ENCODE measurements at regions not wholly inside any gene's neighbourhood (a gene's known extent, or its start where the extent isn't known, plus 50 kb on each side); places are given as distances from the start of the nearest gene placed in this dataset.

DNA sequence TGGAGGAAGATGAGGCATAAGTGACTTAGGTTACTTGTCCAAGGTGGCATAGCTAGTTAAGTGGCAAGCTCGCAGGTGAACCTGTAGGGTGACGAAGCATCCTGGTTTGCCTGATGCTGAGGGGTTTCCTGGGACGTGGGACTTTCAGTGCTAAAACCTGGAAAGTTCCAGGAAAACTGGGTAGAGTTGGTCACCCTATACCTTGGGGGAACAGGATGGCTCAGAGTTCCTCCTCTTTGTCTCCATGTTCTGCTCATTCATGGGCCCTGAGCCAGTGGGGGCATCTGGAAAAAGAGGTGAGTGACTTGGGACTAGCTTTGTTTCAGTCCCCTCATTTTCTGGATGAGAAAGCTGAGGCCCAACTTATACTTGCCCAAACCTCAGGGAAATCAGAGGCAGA is 268.0 kb upstream of the N4BP1 start:
- H3K27ac ChIP-seq, result no peak overlapping the region
- TF ChIP-seq, protein P1, sequence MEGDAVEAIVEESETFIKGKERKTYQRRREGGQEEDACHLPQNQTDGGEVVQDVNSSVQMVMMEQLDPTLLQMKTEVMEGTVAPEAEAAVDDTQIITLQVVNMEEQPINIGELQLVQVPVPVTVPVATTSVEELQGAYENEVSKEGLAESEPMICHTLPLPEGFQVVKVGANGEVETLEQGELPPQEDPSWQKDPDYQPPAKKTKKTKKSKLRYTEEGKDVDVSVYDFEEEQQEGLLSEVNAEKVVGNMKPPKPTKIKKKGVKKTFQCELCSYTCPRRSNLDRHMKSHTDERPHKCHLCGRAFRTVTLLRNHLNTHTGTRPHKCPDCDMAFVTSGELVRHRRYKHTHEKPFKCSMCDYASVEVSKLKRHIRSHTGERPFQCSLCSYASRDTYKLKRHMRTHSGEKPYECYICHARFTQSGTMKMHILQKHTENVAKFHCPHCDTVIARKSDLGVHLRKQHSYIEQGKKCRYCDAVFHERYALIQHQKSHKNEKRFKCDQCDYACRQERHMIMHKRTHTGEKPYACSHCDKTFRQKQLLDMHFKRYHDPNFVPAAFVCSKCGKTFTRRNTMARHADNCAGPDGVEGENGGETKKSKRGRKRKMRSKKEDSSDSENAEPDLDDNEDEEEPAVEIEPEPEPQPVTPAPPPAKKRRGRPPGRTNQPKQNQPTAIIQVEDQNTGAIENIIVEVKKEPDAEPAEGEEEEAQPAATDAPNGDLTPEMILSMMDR (conservative IDR thresholded peaks at IDR 0.05), result no peak

DNA sequence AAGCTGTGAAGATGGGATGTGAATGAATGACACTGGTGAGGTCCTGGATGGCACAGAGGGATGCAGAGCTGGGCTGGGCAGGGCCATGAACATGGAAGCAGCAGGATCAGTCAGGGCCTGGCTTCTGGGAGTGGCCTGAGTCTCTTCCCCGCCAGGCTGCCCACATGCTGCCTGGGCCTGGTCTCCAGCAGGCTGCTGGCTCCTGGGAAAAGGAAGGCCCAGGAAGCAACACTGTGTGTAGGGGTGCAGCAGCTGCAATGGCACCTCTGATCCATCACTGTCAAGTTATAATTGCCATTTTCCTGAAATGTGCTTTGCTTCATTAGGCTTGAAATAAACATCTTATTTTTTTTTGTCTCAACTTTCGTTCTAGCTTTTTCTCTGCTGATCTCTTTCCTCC is 260.2 kb upstream of the N4BP1 start:
- TF ChIP-seq, protein P1 (conservative IDR thresholded peaks at IDR 0.05), result no peak
- no peak overlapping the region for H3K27ac ChIP-seq

DNA sequence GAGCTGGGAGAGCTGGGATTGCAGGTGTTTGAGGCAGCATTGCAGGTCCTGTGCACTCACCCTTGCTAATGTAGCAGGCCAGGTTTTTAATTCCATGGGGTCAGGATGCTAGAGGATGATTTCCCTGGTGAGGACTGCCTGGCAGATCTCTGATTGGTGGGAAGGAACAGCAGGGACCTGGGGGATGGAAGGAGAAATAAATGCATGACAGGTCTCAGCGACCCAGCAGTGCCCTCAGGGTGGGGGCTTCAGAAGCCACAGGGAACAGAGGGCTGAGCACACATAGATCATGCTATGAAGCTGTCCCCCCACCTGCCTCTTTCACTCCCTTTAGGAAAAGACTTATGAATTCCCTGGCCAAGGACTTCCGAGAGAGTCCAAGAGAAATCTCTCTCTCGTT is 255.5 kb upstream of the N4BP1 start:
- TF ChIP-seq, protein P1 (conservative IDR thresholded peaks at IDR 0.05), result no peak
- H3K27ac ChIP-seq, result no peak overlapping the region

DNA sequence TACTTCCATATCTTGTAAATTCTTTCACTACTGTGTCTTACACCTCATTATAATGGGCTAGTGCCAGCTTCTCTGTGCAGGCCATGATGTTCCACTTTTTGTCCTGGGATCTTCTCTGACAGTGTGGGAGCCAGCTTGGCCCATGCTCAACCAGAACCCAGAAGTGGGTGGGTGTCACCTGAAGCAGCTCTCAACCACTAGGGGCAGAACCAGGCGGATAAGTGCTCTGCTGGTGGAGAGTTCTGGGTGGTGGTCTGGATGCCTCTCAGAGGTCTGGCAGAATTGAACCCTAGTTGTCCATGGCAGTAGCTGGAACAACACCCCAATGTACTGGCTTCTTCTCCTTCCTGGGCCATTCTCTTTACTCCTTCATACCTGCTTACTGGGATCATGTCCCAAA is 254.1 kb upstream of the N4BP1 start:
- TF ChIP-seq, protein P1 (conservative IDR thresholded peaks at IDR 0.05), result no peak
- H3K27ac ChIP-seq, result no peak overlapping the region

DNA sequence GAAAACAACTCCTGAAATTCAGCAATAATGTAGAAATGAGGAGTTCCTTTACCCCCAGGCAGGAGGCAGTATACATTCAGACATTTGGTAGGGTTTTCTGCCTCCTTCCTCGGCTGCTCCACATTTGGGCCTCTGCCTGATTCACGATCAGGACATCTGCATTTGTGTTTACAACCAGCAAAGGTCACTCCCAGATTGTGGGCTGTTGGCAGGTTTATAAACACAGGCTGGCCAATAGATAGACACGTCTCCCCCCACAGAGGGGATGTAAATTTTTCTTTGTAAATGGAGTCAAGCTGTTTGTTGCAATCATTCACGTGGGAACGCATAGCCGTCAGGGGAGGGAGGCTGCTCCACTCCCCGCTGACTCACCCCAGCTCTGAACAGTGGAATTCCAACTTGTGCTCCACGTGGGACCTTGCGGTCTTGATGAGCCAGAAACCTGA is 252.1 kb upstream of the N4BP1 start:
- no peak overlapping the region for H3K27ac ChIP-seq
- TF ChIP-seq, protein P1 (conservative IDR thresholded peaks at IDR 0.05), result no peak

DNA sequence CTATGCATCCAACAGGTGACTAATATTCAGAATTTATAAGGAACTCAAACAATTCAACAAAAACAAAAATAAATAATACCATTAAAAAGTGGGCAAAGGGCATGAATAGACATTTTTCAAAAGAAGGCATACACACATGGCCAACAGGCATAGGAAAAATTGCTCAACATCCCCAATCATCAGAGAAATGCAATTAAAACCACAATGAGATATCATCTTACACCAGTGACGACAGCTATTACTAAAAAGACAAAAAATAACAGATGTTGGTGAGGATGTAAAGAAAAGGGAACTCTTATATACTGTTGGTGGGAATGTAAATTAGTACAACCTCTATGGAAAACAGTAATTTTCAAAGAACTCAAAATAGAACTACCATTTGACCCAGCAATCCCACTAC is 250.4 kb upstream of the N4BP1 start:
- TF ChIP-seq, protein P1 (conservative IDR thresholded peaks at IDR 0.05), result no peak
- H3K27ac ChIP-seq, result no peak overlapping the region

DNA sequence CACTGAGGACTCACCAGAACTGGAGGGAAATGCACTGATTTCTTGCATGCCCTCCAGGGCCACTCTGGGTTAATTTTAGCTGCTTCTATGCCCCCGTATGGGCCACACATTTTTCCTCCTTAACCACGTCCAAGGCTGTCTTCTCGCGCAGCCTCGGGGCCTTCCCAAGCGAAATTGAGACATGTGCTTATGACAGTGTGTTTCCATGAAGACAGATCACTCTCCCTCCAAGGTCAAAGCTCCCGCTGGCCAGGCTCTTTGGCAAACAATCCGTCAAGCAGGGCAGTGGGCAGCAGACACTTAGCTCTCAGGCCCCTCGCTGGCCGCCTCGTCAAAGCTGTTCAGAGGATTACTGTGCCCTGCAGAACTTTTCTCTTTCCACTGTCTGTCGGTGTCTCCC is 243.0 kb upstream of the N4BP1 start:
- TF ChIP-seq, protein P1 (conservative IDR thresholded peaks at IDR 0.05), result no peak
- H3K27ac ChIP-seq, result no peak overlapping the region

DNA sequence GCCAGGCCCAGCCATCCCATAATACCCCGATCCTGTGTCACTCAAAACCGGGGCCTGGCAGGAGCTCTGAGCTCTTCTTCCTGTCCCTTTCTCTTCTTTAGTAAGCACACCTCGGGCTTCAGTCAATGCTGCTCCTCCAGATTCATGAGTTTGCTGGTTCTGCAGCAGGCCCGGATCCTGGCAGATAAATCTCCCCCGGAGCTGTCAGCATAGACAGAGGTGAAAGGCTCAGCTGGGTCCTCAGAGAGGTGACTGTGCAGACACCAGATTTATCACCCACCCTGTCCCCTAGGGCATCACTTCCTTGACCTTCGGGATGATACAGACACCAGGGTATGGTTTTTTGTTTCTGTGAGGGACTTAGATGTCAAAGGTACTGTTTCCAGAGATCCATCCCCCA is 242.5 kb upstream of the N4BP1 start:
- TF ChIP-seq, protein P1 (conservative IDR thresholded peaks at IDR 0.05), result no peak

More for the DNA sequence above, 242.5 kb upstream of the N4BP1 start:
- no peak overlapping the region for H3K27ac ChIP-seq
